Upper lobe of left lung (tissue), 4 donors: ENCODE measurements at regions not wholly inside any gene's neighbourhood (a gene's known extent, or its start where the extent isn't known, plus 50 kb on each side); places are given as distances from the start of the nearest gene placed in this dataset.

ENCODE experiments used
- CTCF ChIP-seq, 6 experiments: fragments of 450-650 bp in 4 of 6; fragments of 200-600 bp in 2 of 6; sonication (generic) in 2 of 6; IDR thresholded peaks; one replicate each; pipeline ENCODE4 v1.5.1; 2016 to 2019; ENCODE audit warnings: antibody characterized with exemption in 6 of 6
- POLR2A ChIP-seq, 4 donors: fragments of 450-650 bp; IDR thresholded peaks; one replicate each; pipeline ENCODE4 v1.5.1; 2016 to 2017; ENCODE audit warnings: antibody characterized with exemption in 4 of 4, mild to moderate bottlenecking in 2 of 4
- POLR2AphosphoS5 ChIP-seq, 2 donors: sonication (generic); formaldehyde crosslinking; IDR thresholded peaks; one replicate each; pipeline ENCODE4 v1.5.1; 2017; ENCODE audit warnings: antibody characterized with exemption in 2 of 2

GRCh38 chr6:121691126-121691551 lies 255.7 kb downstream of the GJA1 start:
- TF ChIP-seq CTCF (IDR thresholded peaks at IDR 0.05) (no peak), POLR2AphosphoS5 (IDR thresholded peaks at IDR 0.05) (no peak), POLR2A (IDR thresholded peaks at IDR 0.05) (no peak)
